Immature natural killer cell (primary cell): ENCODE measurements at regions not wholly inside any gene's neighbourhood (a gene's known extent, or its start where the extent isn't known, plus 50 kb on each side); places are given as distances from the start of the nearest gene placed in this dataset.

ENCODE experiments used
- DNase-seq, 3 donors: peaks; one replicate each; pipeline ENCODE4 v3.0.0; 2022; ENCODE audit warnings: mixed read lengths in 1 of 3
- H3K27ac Mint-ChIP-seq, 6 donors: one replicate each; pipeline ENCODE4 v1.8.0; 2020; ENCODE audit warnings: mixed read lengths in 6 of 6, mild to moderate bottlenecking in 5 of 6, inconsistent platforms in 4 of 6, moderate library complexity in 3 of 6
- H3K27me3 Mint-ChIP-seq, 3 donors: one replicate each; pipeline ENCODE4 v1.8.0; 2020 to 2021; ENCODE audit warnings: low read depth in 3 of 3, mild to moderate bottlenecking in 3 of 3, mixed read lengths in 3 of 3, moderate library complexity in 3 of 3, inconsistent platforms in 1 of 3
- H3K36me3 Mint-ChIP-seq, 3 donors: one replicate each; pipeline ENCODE4 v1.8.0; 2020; ENCODE audit warnings: mixed read lengths in 3 of 3, inconsistent platforms in 2 of 3, mild to moderate bottlenecking in 2 of 3
- H3K4me1 Mint-ChIP-seq, 2 donors: one replicate each; pipeline ENCODE4 v1.8.0; 2020; ENCODE audit warnings: inconsistent platforms in 2 of 2, mild to moderate bottlenecking in 2 of 2, mixed read lengths in 2 of 2, moderate library complexity in 1 of 2
- H3K4me3 Mint-ChIP-seq, 5 donors: one replicate each; pipeline ENCODE4 v1.8.0; 2020; ENCODE audit warnings: mild to moderate bottlenecking in 5 of 5, mixed read lengths in 5 of 5, inconsistent platforms in 3 of 5, moderate library complexity in 3 of 5
- H3K9me3 Mint-ChIP-seq, 6 donors: one replicate each; pipeline ENCODE4 v1.8.0; 2020; ENCODE audit warnings: mild to moderate bottlenecking in 6 of 6, mixed read lengths in 6 of 6, inconsistent platforms in 4 of 6, moderate library complexity in 3 of 6

- H3K27me3 Mint-ChIP-seq = peaks cover 1 to 9% (median 1%) of the 10 kb centered on the region in 3 donors
- no peak for DNase-seq
- no peaks in the 10 kb centered on the region for H3K4me1 Mint-ChIP-seq
- no peak overlapping the region for H3K27ac Mint-ChIP-seq
- H3K9me3 Mint-ChIP-seq = no peaks in the 10 kb centered on the region
- no peaks in the 10 kb centered on the region for H3K36me3 Mint-ChIP-seq
- H3K4me3 Mint-ChIP-seq = no peak overlapping the region
Observed at GRCh38 chr9:135252980-135253304, 165.5 kb downstream of the OLFM1 start.

GRCh38 chr9:135253305-135254004, 166.0 kb downstream of the OLFM1 start:
- peaks cover 1 to 6% (median 1%) of the 10 kb centered on the region in 3 donors for H3K27me3 Mint-ChIP-seq
- no peaks in the 10 kb centered on the region for H3K36me3 Mint-ChIP-seq
- H3K9me3 Mint-ChIP-seq = no peaks in the 10 kb centered on the region
- no peak for DNase-seq
- no peak overlapping the region for H3K4me3 Mint-ChIP-seq
- no peaks in the 10 kb centered on the region for H3K4me1 Mint-ChIP-seq
- H3K27ac Mint-ChIP-seq = no peak overlapping the region

- H3K36me3 Mint-ChIP-seq = no peaks in the 10 kb centered on the region
- no peak overlapping the region for H3K27ac Mint-ChIP-seq
- H3K27me3 Mint-ChIP-seq = peaks cover 1 to 6% (median 1%) of the 10 kb centered on the region in 3 donors
- no peak for DNase-seq
- H3K4me3 Mint-ChIP-seq = no peak overlapping the region
- H3K4me1 Mint-ChIP-seq = no peaks in the 10 kb centered on the region
- H3K9me3 Mint-ChIP-seq = no peaks in the 10 kb centered on the region
Observed at GRCh38 chr9:135254176-135255032, 166.9 kb downstream of the OLFM1 start.

GRCh38 chr9:135255033-135255840, 167.8 kb downstream of the OLFM1 start:
- H3K9me3 Mint-ChIP-seq = no peaks in the 10 kb centered on the region
- no peaks in the 10 kb centered on the region for H3K4me1 Mint-ChIP-seq
- no peak overlapping the region for H3K27ac Mint-ChIP-seq
- no peaks in the 10 kb centered on the region for H3K36me3 Mint-ChIP-seq
- H3K4me3 Mint-ChIP-seq = no peak overlapping the region
- no peak for DNase-seq
- H3K27me3 Mint-ChIP-seq = peaks cover 1 to 6% (median 1%) of the 10 kb centered on the region in 3 donors

- no peak for DNase-seq
- Mint-ChIP-seq H3K36me3 (no peaks in the 10 kb centered on the region), H3K9me3 (no peaks in the 10 kb centered on the region), H3K27ac (no peak overlapping the region), H3K4me1 (no peaks in the 10 kb centered on the region), H3K4me3 (no peak overlapping the region), H3K27me3 (peaks cover 0 to 6% (median 0%) of the 10 kb centered on the region in 3 donors)
Observed at GRCh38 chr9:135255841-135256580, 168.5 kb downstream of the OLFM1 start.

- H3K9me3 Mint-ChIP-seq = no peaks in the 10 kb centered on the region
- no peak for DNase-seq
Observed at GRCh38 chr9:135256581-135257354, 169.3 kb downstream of the OLFM1 start.

GRCh38 chr9:135258461-135258860, 171.0 kb downstream of the OLFM1 start:
- Mint-ChIP-seq H3K27me3 (no peaks in the 10 kb centered on the region), H3K4me1 (no peaks in the 10 kb centered on the region), H3K9me3 (no peaks in the 10 kb centered on the region), H3K36me3 (no peaks in the 10 kb centered on the region), H3K27ac (no peak overlapping the region), H3K4me3 (no peak overlapping the region)
- no peak for DNase-seq

More at GRCh38 chr9:135256581-135257354, 169.3 kb downstream of the OLFM1 start:
- no peaks in the 10 kb centered on the region for H3K4me1 Mint-ChIP-seq
- no peaks in the 10 kb centered on the region for H3K36me3 Mint-ChIP-seq
- H3K27ac Mint-ChIP-seq = no peak overlapping the region
- peaks cover 0 to 6% (median 0%) of the 10 kb centered on the region in 3 donors for H3K27me3 Mint-ChIP-seq
- H3K4me3 Mint-ChIP-seq = no peak overlapping the region

- Mint-ChIP-seq H3K4me3 (no peak overlapping the region), H3K27me3 (no peaks in the 10 kb centered on the region), H3K9me3 (no peaks in the 10 kb centered on the region), H3K36me3 (no peaks in the 10 kb centered on the region), H3K27ac (no peak overlapping the region), H3K4me1 (no peaks in the 10 kb centered on the region)
- DNase-seq = no peak
Observed at GRCh38 chr9:135259273-135259672, 171.8 kb downstream of the OLFM1 start.

- Mint-ChIP-seq H3K4me1 (no peaks in the 10 kb centered on the region), H3K4me3 (no peak overlapping the region), H3K27me3 (no peaks in the 10 kb centered on the region), H3K36me3 (no peaks in the 10 kb centered on the region), H3K9me3 (no peaks in the 10 kb centered on the region), H3K27ac (no peak overlapping the region)
- DNase-seq = no peak
Observed at GRCh38 chr9:135260221-135261180, 173.0 kb downstream of the OLFM1 start.

- no peaks in the 10 kb centered on the region for H3K36me3 Mint-ChIP-seq
- H3K27ac Mint-ChIP-seq = no peak overlapping the region
- H3K4me1 Mint-ChIP-seq = no peaks in the 10 kb centered on the region
- H3K27me3 Mint-ChIP-seq = peaks cover 0 to 2% (median 0%) of the 10 kb centered on the region in 3 donors
- H3K9me3 Mint-ChIP-seq = no peaks in the 10 kb centered on the region
- DNase-seq = no peak
- H3K4me3 Mint-ChIP-seq = no peak overlapping the region
Observed at GRCh38 chr9:135262248-135262647, 174.8 kb downstream of the OLFM1 start.

GRCh38 chr9:135263511-135263910, 176.0 kb downstream of the OLFM1 start:
- H3K27me3 Mint-ChIP-seq = peaks cover 0 to 2% (median 0%) of the 10 kb centered on the region in 3 donors
- no peak for DNase-seq
- no peak overlapping the region for H3K27ac Mint-ChIP-seq
- H3K4me1 Mint-ChIP-seq = no peaks in the 10 kb centered on the region
- H3K36me3 Mint-ChIP-seq = no peaks in the 10 kb centered on the region
- H3K4me3 Mint-ChIP-seq = no peak overlapping the region
- no peaks in the 10 kb centered on the region for H3K9me3 Mint-ChIP-seq

GRCh38 chr9:135265931-135266330, 178.5 kb downstream of the OLFM1 start:
- DNase-seq = no peak
- Mint-ChIP-seq H3K27me3 (peaks cover 0 to 2% (median 0%) of the 10 kb centered on the region in 3 donors), H3K36me3 (no peaks in the 10 kb centered on the region), H3K9me3 (no peaks in the 10 kb centered on the region), H3K4me3 (no peak overlapping the region), H3K27ac (no peak overlapping the region), H3K4me1 (no peaks in the 10 kb centered on the region)
